ENCODE measurements at regions not wholly inside any gene's neighbourhood (a gene's known extent, or its start where the extent isn't known, plus 50 kb on each side); places are given as distances from the start of the nearest gene placed in this dataset.

DNA sequence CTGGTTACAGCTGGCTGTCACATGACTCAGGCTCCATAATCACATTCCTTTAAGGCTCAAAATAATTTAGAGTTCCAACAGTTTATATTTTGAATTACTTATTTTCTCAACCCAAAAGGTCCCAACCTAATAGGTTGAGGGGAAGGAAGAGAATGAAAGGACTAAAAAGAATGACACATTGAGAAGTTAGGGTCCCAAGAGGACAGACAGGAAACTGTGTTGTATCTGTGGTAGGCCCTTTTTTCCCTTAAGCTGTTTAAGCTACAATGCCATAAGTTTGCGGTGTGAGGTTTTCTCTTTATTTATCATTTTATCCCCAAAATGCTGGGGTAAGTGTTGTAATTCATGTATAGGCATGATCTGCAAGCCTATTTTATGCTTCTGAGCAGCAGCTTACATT, 290.2 kb downstream of the ZNF674 start:
- TF ChIP-seq, protein P1, sequence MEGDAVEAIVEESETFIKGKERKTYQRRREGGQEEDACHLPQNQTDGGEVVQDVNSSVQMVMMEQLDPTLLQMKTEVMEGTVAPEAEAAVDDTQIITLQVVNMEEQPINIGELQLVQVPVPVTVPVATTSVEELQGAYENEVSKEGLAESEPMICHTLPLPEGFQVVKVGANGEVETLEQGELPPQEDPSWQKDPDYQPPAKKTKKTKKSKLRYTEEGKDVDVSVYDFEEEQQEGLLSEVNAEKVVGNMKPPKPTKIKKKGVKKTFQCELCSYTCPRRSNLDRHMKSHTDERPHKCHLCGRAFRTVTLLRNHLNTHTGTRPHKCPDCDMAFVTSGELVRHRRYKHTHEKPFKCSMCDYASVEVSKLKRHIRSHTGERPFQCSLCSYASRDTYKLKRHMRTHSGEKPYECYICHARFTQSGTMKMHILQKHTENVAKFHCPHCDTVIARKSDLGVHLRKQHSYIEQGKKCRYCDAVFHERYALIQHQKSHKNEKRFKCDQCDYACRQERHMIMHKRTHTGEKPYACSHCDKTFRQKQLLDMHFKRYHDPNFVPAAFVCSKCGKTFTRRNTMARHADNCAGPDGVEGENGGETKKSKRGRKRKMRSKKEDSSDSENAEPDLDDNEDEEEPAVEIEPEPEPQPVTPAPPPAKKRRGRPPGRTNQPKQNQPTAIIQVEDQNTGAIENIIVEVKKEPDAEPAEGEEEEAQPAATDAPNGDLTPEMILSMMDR (IDR thresholded peaks at IDR 0.05): no peak
- no peak for TF ChIP-seq ZFX (IDR thresholded peaks at IDR 0.05; ENCODE audit: borderline replicate concordance)
- H3K27ac ChIP-seq: no peak overlapping the region

DNA sequence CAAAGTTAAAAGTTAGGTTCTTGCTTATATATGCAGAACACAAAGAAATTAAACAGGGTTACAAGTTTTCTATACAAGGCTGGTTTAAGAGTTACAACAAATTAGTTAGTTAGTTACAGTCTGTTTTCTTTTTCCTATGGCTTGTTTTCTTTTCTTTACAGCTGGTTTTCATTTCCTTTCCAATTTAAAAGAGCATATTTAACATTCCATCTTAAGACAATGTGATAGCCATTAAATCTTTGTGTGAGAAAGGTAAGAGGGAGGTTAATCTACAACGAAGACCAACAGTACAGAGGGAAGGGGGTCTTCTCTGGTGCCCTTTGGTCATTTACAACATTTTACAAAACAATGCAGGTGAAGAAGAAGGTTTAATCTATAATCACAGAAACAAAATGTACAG, 290.6 kb downstream of the ZNF674 start:
- TF ChIP-seq, protein P1 (IDR thresholded peaks at IDR 0.05): no peak
- TF ChIP-seq ZFX (IDR thresholded peaks at IDR 0.05; ENCODE audit: borderline replicate concordance): no peak
- no peak overlapping the region for H3K27ac ChIP-seq

DNA sequence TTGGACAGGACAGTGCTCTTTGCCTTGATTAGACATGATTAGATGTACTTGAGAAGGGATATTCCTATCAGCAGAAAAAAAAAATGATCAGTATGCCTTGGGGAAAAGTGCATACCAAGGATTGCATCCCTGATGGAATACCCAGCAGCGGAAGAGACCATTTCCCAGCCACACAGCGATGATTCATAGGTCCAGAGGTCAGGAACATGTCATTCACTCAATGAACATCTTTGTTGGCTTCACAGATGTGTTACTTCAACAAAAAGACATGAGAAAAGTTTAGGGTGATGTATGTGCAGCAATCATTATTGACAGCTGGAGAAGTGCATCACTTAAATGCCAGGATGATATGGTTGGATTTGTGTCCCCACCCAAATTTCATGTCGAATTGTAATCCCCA, 293.5 kb downstream of the ZNF674 start:
- H3K27ac ChIP-seq: no peak overlapping the region
- TF ChIP-seq ZFX (IDR thresholded peaks at IDR 0.05; ENCODE audit: borderline replicate concordance): no peak
- TF ChIP-seq, protein P1 (IDR thresholded peaks at IDR 0.05): no peak

DNA sequence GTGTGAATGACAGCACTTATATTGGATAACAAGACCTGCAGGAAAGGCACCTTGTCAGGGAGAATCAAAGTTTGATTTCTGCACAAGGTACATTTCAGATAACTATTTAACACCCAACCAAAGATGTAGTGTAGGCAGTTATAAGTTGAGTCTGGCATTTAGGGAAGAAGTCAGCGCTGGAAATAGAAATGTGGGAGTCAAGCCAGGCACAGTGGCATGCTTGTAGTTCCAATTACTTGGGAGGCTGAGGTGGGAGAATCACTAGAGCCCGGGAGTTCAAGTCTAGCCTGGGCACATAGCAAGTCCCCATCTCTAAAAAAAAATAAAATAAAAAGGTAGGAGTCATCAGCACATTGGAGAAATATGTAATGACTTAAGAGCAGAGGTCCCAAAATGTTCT, 295.1 kb downstream of the ZNF674 start:
- no peak for TF ChIP-seq ZFX (IDR thresholded peaks at IDR 0.05; ENCODE audit: borderline replicate concordance)
- TF ChIP-seq, protein P1 (IDR thresholded peaks at IDR 0.05): no peak
- H3K27ac ChIP-seq: no peak overlapping the region

DNA sequence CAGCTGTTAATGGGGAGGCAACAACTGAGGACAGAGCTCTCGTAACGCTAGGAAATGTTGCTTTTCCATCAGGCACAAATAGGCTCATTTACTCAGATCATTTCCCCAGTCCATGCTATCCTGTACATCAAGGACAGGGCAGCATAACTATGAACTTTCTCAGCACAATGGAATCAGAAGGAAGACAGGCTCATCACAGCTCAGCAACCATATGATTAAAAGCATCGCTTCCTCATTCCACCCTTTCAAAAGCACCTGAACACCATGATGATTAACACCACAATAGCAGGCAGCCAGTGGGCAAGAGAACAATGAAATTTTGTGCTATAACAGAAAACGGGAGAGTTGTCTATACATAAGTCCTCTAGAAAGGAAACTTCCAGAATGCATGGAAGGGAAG, 297.8 kb downstream of the ZNF674 start:
- no peak overlapping the region for H3K27ac ChIP-seq
- TF ChIP-seq, protein P1 (IDR thresholded peaks at IDR 0.05): no peak
- TF ChIP-seq ZFX (IDR thresholded peaks at IDR 0.05; ENCODE audit: borderline replicate concordance): no peak

DNA sequence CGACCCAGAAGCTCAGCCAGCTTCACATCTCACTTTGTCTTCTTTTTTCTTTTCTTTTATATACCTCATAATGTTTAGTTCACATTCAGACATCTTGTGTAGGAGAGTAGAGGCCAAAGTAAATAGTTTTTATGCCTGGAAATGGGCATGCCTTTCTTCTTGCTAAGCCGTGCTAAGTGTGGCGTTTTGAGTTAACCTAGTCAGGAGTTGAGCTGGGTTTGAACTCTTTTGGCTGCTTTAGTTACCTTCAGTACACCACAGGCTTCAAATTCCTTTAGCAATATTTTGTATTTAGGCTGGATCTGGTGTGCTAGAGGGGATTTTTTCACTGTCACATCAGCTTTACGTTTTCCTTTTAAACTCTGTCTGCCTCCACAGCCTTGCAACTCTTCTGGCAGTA, 300.8 kb downstream of the ZNF674 start:
- H3K27ac ChIP-seq: no peak overlapping the region
- no peak for TF ChIP-seq ZFX (IDR thresholded peaks at IDR 0.05; ENCODE audit: borderline replicate concordance)
- TF ChIP-seq, protein P1 (IDR thresholded peaks at IDR 0.05): no peak

DNA sequence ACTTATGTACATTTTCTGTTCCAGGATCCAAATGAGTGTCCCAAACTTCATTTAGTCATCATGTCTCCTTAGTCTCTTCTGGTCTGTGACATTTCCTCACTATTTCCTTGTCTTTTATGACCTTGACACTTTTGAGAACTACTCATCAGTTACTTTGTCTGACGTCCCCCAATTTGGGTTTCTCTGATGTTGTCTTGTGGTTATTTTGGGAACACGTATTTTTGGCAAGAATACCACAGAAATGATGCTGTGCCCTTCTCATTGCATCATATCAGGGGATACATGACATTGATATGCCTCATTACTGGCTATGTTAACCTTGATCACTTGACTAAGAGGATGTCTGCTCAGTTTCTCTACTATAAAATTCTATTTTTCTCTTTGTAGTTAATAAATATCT, 308.8 kb downstream of the ZNF674 start:
- no peak for TF ChIP-seq ZFX (IDR thresholded peaks at IDR 0.05; ENCODE audit: borderline replicate concordance)
- TF ChIP-seq, protein P1 (IDR thresholded peaks at IDR 0.05): no peak

More for the DNA sequence above, 308.8 kb downstream of the ZNF674 start:
- H3K27ac ChIP-seq: no peak overlapping the region
